OCI-LY7 (cell line): ENCODE measurements at regions not wholly inside any gene's neighbourhood (a gene's known extent, or its start where the extent isn't known, plus 50 kb on each side); places are given as distances from the start of the nearest gene placed in this dataset.

ENCODE experiments used
- CTCF ChIP-seq: fragments of 200-600 bp; sonication (generic); conservative IDR thresholded peaks from 2 replicates; pipeline ENCODE4 v1.5.1; 2014; ENCODE audit warnings: mild to moderate bottlenecking, antibody characterized with exemption, low read length, moderate library complexity, mixed read lengths
- EZH2phosphoT487 ChIP-seq: fragments of 200-600 bp; sonication (generic); IDR thresholded peaks from 2 replicates; pipeline ENCODE4 v1.6.1; 2018; ENCODE audit warnings: low read depth, borderline replicate concordance, mild to moderate bottlenecking, mixed run types, antibody characterized with exemption, low read length, moderate library complexity, mixed read lengths

DNA sequence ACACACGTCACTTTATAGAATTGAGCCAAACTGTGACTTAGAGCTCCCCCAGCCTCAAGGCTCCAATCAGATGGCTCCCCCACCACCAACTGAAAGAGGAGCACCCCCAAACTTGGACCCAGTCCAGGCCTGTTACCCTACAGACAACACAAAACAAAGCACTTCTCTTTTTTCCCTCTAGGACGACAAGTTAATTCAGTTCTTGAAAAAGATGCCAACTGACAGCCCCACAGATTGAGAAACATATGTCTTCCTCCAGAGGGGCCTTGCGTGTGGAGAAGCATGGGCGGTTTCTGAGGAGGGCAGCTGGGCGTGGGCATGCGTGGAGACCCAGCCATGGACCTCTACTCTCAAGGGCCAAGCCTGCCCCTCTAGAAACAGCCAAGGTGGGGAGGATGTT lies 229.5 kb downstream of the SHQ1 start:
- no peak for TF ChIP-seq CTCF
- no peak for TF ChIP-seq EZH2phosphoT487
